ENCODE measurements at regions not wholly inside any gene's neighbourhood (a gene's known extent, or its start where the extent isn't known, plus 50 kb on each side); places are given as distances from the start of the nearest gene placed in this dataset.
"Not testable (repeated sequence)": the region's sequence is repeated elsewhere in the genome, so short reads cannot be mapped to it uniquely, and the experiment has no call there.

GRCh38 chr3:87462228-87462627, 185.8 kb upstream of the POU1F1 start:
- Histone ChIP-seq H3K27ac (ENCODE audit: low read depth, low read length) (no peak overlapping the region), H3K9ac (ENCODE audit: low read depth, low read length) (no peak overlapping the region), H3K4me1 (ENCODE audit: control insufficient read depth, insufficient read depth, low read length) (no peaks in the 10 kb centered on the region), H3K36me3 (ENCODE audit: control insufficient read depth, insufficient read depth, low read length) (no peaks in the 10 kb centered on the region), H3K9me3 (ENCODE audit: control insufficient read depth, insufficient read depth, low read length) (no peaks in the 10 kb centered on the region), H3K4me3 (ENCODE audit: low read depth, low read length) (no peak overlapping the region), H3K27me3 (ENCODE audit: control insufficient read depth, insufficient read depth, low read length) (no peaks in the 10 kb centered on the region)

DNA sequence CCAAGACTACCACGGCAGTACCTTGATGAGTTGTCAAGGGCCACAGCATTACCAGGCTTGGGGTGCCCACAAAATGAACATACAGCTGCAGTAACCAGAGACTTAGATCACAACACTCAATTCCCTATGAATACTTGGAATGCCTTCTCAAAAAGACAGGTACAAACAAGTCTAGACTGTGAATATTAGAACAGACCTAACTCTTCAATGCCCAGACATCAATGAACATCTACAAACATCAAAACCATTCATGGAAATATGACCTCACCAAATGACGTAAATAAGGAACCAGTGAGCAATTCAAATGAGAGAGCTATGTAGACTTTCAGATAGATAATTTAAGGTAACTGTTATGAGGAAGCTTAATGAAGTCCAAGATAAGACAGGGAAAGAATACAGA, 185.1 kb upstream of the POU1F1 start:
- Histone ChIP-seq H3K9ac (ENCODE audit: low read depth, low read length) (no peak overlapping the region), H3K4me3 (ENCODE audit: low read depth, low read length) (no peak overlapping the region), H3K27me3 (ENCODE audit: control insufficient read depth, insufficient read depth, low read length) (no peaks in the 10 kb centered on the region), H3K4me1 (ENCODE audit: control insufficient read depth, insufficient read depth, low read length) (no peaks in the 10 kb centered on the region), H3K27ac (ENCODE audit: low read depth, low read length) (no peak overlapping the region), H3K36me3 (ENCODE audit: control insufficient read depth, insufficient read depth, low read length) (no peaks in the 10 kb centered on the region), H3K9me3 (ENCODE audit: control insufficient read depth, insufficient read depth, low read length) (no peaks in the 10 kb centered on the region)

DNA sequence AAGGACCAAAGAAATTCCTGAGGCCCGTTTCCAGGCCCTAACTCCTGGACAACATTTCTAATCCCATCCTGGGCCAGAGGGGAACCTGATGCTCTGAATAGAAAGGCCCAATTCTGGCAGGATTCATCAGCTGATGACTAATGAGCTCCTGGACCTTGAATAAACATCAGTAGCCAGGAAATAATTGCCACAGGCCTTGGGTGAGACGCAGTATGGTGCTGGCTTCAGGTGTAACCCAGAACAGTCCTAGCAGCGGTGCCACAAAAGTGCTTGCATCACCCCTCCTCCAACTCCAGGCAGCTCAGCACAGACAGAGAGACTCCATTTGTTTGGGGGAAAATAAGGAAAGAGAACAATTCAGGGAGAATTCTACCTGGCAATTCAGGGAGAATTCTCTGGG, 184.7 kb upstream of the POU1F1 start:
- H3K36me3 ChIP-seq (ENCODE audit: control insufficient read depth, insufficient read depth, low read length) = no peaks in the 10 kb centered on the region
- no peaks in the 10 kb centered on the region for H3K27me3 ChIP-seq (ENCODE audit: control insufficient read depth, insufficient read depth, low read length)
- no peaks in the 10 kb centered on the region for H3K9me3 ChIP-seq (ENCODE audit: control insufficient read depth, insufficient read depth, low read length)
- H3K27ac ChIP-seq (ENCODE audit: low read depth, low read length) = no peak overlapping the region
- H3K9ac ChIP-seq (ENCODE audit: low read depth, low read length) = no peak overlapping the region
- no peaks in the 10 kb centered on the region for H3K4me1 ChIP-seq (ENCODE audit: control insufficient read depth, insufficient read depth, low read length)
- no peak overlapping the region for H3K4me3 ChIP-seq (ENCODE audit: low read depth, low read length)

- Histone ChIP-seq H3K27me3 (ENCODE audit: control insufficient read depth, insufficient read depth, low read length) (no peaks in the 10 kb centered on the region), H3K4me3 (ENCODE audit: low read depth, low read length) (no peak overlapping the region), H3K9me3 (ENCODE audit: control insufficient read depth, insufficient read depth, low read length) (no peaks in the 10 kb centered on the region), H3K36me3 (ENCODE audit: control insufficient read depth, insufficient read depth, low read length) (no peaks in the 10 kb centered on the region), H3K27ac (ENCODE audit: low read depth, low read length) (no peak overlapping the region), H3K4me1 (ENCODE audit: control insufficient read depth, insufficient read depth, low read length) (peaks cover 6% of the 10 kb centered on the region; the same call in 1 of the 2 replicates), H3K9ac (ENCODE audit: low read depth, low read length) (no peak overlapping the region)
These were observed 172.2 kb upstream of the POU1F1 start for GRCh38 chr3:87448558-87448957.

DNA sequence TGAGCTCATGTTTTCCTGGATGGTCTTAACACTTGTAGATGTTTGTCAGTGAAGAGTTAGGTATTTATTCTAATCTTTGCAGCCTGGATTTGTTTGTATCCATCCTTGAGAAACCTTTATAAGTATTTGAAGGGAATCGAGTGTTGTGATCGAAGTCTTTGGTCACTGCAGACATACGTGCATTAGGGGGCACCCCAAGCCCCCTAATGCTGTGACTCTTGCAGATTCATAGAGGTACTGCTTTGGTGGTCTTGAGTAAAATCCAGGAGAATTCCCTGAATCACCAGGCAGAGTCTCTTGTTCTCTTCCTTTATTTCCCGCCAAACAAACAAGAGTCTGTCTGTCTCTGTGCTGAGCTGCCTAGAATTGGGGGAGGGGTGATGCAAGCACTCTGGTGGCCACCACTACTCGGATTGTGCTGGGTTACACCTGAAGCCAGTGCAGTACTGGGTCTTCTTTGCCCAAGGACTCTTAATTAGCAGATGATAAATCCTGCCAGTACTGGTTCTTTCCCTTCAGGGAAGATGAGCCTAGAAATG, 170.5 kb upstream of the POU1F1 start:
- no peak overlapping the region for H3K27ac ChIP-seq (ENCODE audit: low read depth, low read length)
- H3K4me3 ChIP-seq (ENCODE audit: low read depth, low read length) = no peak overlapping the region
- H3K4me1 ChIP-seq (ENCODE audit: control insufficient read depth, insufficient read depth, low read length) = peaks cover 6% of the 10 kb centered on the region; the same call in 1 of the 2 replicates
- H3K9me3 ChIP-seq (ENCODE audit: control insufficient read depth, insufficient read depth, low read length) = no peaks in the 10 kb centered on the region
- no peaks in the 10 kb centered on the region for H3K36me3 ChIP-seq (ENCODE audit: control insufficient read depth, insufficient read depth, low read length)
- H3K27me3 ChIP-seq (ENCODE audit: control insufficient read depth, insufficient read depth, low read length) = no peaks in the 10 kb centered on the region
- no peak overlapping the region for H3K9ac ChIP-seq (ENCODE audit: low read depth, low read length)

DNA sequence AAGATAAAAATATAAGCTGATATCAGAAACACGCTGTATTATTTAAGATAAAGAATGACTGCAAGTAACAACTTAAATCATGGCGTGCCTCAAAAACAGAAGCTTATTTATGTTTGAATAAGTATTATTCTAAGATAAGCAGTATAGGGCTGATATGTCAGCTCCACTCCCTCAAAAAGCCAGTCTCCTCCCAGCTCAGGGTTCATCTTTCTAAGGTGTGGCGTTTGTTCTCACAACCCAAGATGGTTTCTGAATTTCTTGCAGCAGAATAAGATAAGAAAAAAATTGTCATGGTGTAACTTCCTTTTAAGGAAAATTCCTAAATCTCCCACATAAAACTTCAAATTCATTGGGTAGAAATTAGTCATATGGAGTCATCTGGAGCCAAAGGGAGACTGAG, 166.1 kb upstream of the POU1F1 start:
- Histone ChIP-seq H3K4me3 (ENCODE audit: low read depth, low read length) (no peak overlapping the region), H3K36me3 (ENCODE audit: control insufficient read depth, insufficient read depth, low read length) (no peaks in the 10 kb centered on the region), H3K4me1 (ENCODE audit: control insufficient read depth, insufficient read depth, low read length) (peaks cover 5% of the 10 kb centered on the region; the same call in 1 of the 2 replicates), H3K27me3 (ENCODE audit: control insufficient read depth, insufficient read depth, low read length) (no peaks in the 10 kb centered on the region), H3K9ac (ENCODE audit: low read depth, low read length) (no peak overlapping the region), H3K27ac (ENCODE audit: low read depth, low read length) (no peak overlapping the region), H3K9me3 (ENCODE audit: control insufficient read depth, insufficient read depth, low read length) (no peaks in the 10 kb centered on the region)

GRCh38 chr3:87437765-87438164, 161.4 kb upstream of the POU1F1 start:
- Histone ChIP-seq H3K27ac (ENCODE audit: low read depth, low read length) (no peak overlapping the region), H3K36me3 (ENCODE audit: control insufficient read depth, insufficient read depth, low read length) (no peaks in the 10 kb centered on the region), H3K4me3 (ENCODE audit: low read depth, low read length) (no peak overlapping the region), H3K9ac (ENCODE audit: low read depth, low read length) (no peak overlapping the region), H3K4me1 (ENCODE audit: control insufficient read depth, insufficient read depth, low read length) (no peaks in the 10 kb centered on the region), H3K9me3 (ENCODE audit: control insufficient read depth, insufficient read depth, low read length) (no peaks in the 10 kb centered on the region), H3K27me3 (ENCODE audit: control insufficient read depth, insufficient read depth, low read length) (no peaks in the 10 kb centered on the region)

- Histone ChIP-seq H3K9ac (ENCODE audit: low read depth, low read length) (no peak overlapping the region), H3K27me3 (ENCODE audit: control insufficient read depth, insufficient read depth, low read length) (no peaks in the 10 kb centered on the region), H3K36me3 (ENCODE audit: control insufficient read depth, insufficient read depth, low read length) (no peaks in the 10 kb centered on the region), H3K4me1 (ENCODE audit: control insufficient read depth, insufficient read depth, low read length) (no peaks in the 10 kb centered on the region), H3K9me3 (ENCODE audit: control insufficient read depth, insufficient read depth, low read length) (no peaks in the 10 kb centered on the region), H3K27ac (ENCODE audit: low read depth, low read length) (no peak overlapping the region), H3K4me3 (ENCODE audit: low read depth, low read length) (no peak overlapping the region)
These were observed 160.6 kb upstream of the POU1F1 start for GRCh38 chr3:87436781-87437543.

DNA sequence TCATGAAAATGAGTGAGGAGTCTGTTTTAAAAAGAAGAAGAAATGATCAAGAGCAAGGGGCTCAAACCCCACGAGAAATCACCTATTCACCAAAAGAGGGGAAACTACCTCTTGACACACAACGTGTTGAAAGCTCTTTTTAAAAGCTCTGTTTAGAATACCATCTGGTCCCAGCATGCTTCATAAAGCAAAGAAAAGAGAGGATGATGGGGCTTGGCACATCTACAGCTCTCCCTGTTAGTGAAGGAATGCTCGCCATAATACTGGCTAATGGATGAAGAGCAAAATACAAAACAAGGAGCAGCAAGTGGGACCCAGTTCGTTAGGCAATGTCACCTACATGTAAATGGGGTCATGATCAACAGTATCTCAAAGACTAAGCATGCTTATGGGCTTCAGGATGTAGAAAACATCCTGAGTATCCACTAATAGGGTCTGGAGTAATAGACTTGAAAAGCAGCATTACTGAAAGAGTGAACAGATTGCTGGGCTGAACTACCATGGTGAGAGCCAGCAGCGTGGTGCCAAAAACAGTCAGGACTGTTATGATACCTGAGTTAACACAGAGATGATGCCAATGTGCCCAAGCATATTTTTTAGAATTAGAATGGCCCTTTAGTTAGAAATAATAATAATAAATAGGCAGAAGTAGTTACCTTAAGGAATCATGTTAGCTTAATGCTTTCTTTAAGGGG, 159.7 kb upstream of the POU1F1 start:
- no peaks in the 10 kb centered on the region for H3K9me3 ChIP-seq (ENCODE audit: control insufficient read depth, insufficient read depth, low read length)
- H3K4me1 ChIP-seq (ENCODE audit: control insufficient read depth, insufficient read depth, low read length) = no peaks in the 10 kb centered on the region
- H3K27me3 ChIP-seq (ENCODE audit: control insufficient read depth, insufficient read depth, low read length) = no peaks in the 10 kb centered on the region
- H3K9ac ChIP-seq (ENCODE audit: low read depth, low read length) = no peak overlapping the region
- no peaks in the 10 kb centered on the region for H3K36me3 ChIP-seq (ENCODE audit: control insufficient read depth, insufficient read depth, low read length)
- no peak overlapping the region for H3K4me3 ChIP-seq (ENCODE audit: low read depth, low read length)
- no peak overlapping the region for H3K27ac ChIP-seq (ENCODE audit: low read depth, low read length)

- not testable (repeated sequence) for H3K9ac ChIP-seq (ENCODE audit: low read depth, low read length); H3K9me3 ChIP-seq (ENCODE audit: control insufficient read depth, insufficient read depth, low read length); H3K4me1 ChIP-seq (ENCODE audit: control insufficient read depth, insufficient read depth, low read length); H3K27me3 ChIP-seq (ENCODE audit: control insufficient read depth, insufficient read depth, low read length); H3K36me3 ChIP-seq (ENCODE audit: control insufficient read depth, insufficient read depth, low read length); H3K4me3 ChIP-seq (ENCODE audit: low read depth, low read length); H3K27ac ChIP-seq (ENCODE audit: low read depth, low read length)
These were observed 157.1 kb upstream of the POU1F1 start for GRCh38 chr3:87433445-87433844.

- H3K4me1 ChIP-seq (ENCODE audit: control insufficient read depth, insufficient read depth, low read length) = no peaks in the 10 kb centered on the region
- H3K9me3 ChIP-seq (ENCODE audit: control insufficient read depth, insufficient read depth, low read length) = no peaks in the 10 kb centered on the region
- H3K36me3 ChIP-seq (ENCODE audit: control insufficient read depth, insufficient read depth, low read length) = no peaks in the 10 kb centered on the region
- H3K4me3 ChIP-seq (ENCODE audit: low read depth, low read length) = no peak overlapping the region
- H3K9ac ChIP-seq (ENCODE audit: low read depth, low read length) = no peak overlapping the region
- H3K27me3 ChIP-seq (ENCODE audit: control insufficient read depth, insufficient read depth, low read length) = no peaks in the 10 kb centered on the region
- H3K27ac ChIP-seq (ENCODE audit: low read depth, low read length) = no peak overlapping the region
These were observed 150.5 kb upstream of the POU1F1 start for GRCh38 chr3:87426918-87427317.
